GM23248 (cell line): ENCODE measurements at regions not wholly inside any gene's neighbourhood (a gene's known extent, or its start where the extent isn't known, plus 50 kb on each side); places are given as distances from the start of the nearest gene placed in this dataset.

ENCODE experiments used
- EZH2 ChIP-seq: fragments of 200-600 bp; sonication (generic); IDR thresholded peaks from 2 replicates; pipeline ENCODE4 v1.6.1; 2018; ENCODE audit warnings: antibody characterized with exemption, mild to moderate bottlenecking; ENCODE audit not compliant: insufficient read depth, poor library complexity, severe bottlenecking
- EZH2phosphoT487 ChIP-seq: fragments of 200-600 bp; sonication (generic); IDR thresholded peaks from 2 replicates; pipeline ENCODE4 v1.6.1; 2018; ENCODE audit warnings: antibody characterized with exemption, moderate library complexity, mild to moderate bottlenecking, low read depth; ENCODE audit not compliant: insufficient read depth

DNA sequence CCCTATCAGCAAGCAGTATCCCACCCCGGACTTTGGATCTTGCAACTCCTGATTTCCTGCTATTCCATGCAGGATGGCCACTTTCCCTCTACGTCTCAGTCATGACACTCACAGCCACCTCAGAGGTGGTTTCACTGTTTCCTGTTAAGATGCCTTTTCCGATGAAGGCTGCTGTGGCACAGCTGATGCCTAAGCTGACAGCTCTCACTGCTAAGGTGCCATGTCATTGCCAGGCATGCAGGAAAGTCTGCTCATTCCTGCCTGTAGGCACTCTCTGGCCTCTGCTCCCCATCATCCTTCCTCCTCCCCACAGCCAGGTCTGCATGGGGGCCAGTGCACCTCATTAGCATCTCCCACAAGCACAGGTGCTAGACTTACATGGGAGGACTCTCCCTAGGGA is 173.0 kb downstream of the CBLN1 start:
- TF ChIP-seq EZH2, result no peak
- no peak for TF ChIP-seq EZH2phosphoT487
